C4-2B (cell line): ENCODE measurements at regions not wholly inside any gene's neighbourhood (a gene's known extent, or its start where the extent isn't known, plus 50 kb on each side); places are given as distances from the start of the nearest gene placed in this dataset.

Experiments
- CTCF ChIP-seq: fragments of 450-650 bp; conservative IDR thresholded peaks from 2 replicates; pipeline ENCODE4 v1.5.1; 2017; ENCODE audit warnings: mild to moderate bottlenecking
- ZFX ChIP-seq: fragments of 450-650 bp; IDR thresholded peaks from 2 replicates; pipeline ENCODE4 v1.6.1; 2017

GRCh38 chr9:89983411-89983810 is 378.6 kb downstream of the GADD45G start:
- TF ChIP-seq CTCF (no peak), ZFX (no peak)
